OCI-LY7 (cell line): ENCODE measurements at regions not wholly inside any gene's neighbourhood (a gene's known extent, or its start where the extent isn't known, plus 50 kb on each side); places are given as distances from the start of the nearest gene placed in this dataset.

Source experiments
- BruUV-seq: library from RNA; stranded (reverse); fragments of 400-500 nt; replicated peaks from 2 replicates; lab custom pipeline; 2021; lab: Mats Ljungman, UMichigan
- CTCF ChIA-PET: fragments of 300-600 bp; sonication (Branson Sonifier 250); formaldehyde crosslinking; loops from one replicate; lab custom pipeline; 2022; ENCODE audit warnings: antibody characterized with exemption; ENCODE audit not compliant: unreplicated experiment; lab: Charles Lee
- POLR2A ChIA-PET: fragments of 300-600 bp; sonication (Branson Sonifier 250); formaldehyde crosslinking; loops from one replicate; lab custom pipeline; 2022; ENCODE audit warnings: antibody characterized with exemption; lab: Charles Lee
- DNase-seq: peaks from one replicate; pipeline ENCODE4 v3.0.0-alpha.2; 2015; ENCODE audit warnings: low spot score
- H2AFZ ChIP-seq: fragments of 200-600 bp; sonication (generic), shearing (Covaris generic); 2 replicates; pipeline ENCODE4 v1.6.1; 2014; ENCODE audit warnings: mild to moderate bottlenecking, antibody characterized with exemption, low read length, moderate library complexity
- H3K27ac ChIP-seq: fragments of 200-600 bp; sonication (generic); 2 replicates; pipeline ENCODE4 v1.5.1; 2014; ENCODE audit warnings: mixed run types, low read depth, mild to moderate bottlenecking, moderate library complexity, low read length, inconsistent platforms; ENCODE audit not compliant: poor library complexity, severe bottlenecking
- H3K36me3 ChIP-seq: fragments of 200-600 bp; sonication (generic); 2 replicates; pipeline ENCODE4 v1.6.1; 2014; ENCODE audit warnings: mild to moderate bottlenecking, antibody characterized with exemption, low read length, moderate library complexity, mixed read lengths; ENCODE audit not compliant: insufficient read depth
- H3K4me1 ChIP-seq: fragments of 200-600 bp; sonication (generic); 2 replicates; pipeline ENCODE4 v1.5.1; 2014; ENCODE audit warnings: mild to moderate bottlenecking, low read length; ENCODE audit not compliant: insufficient read depth, poor library complexity, severe bottlenecking
- H3K4me2 ChIP-seq: fragments of 200-600 bp; sonication (generic); 2 replicates; pipeline ENCODE4 v1.6.1; 2014; ENCODE audit warnings: mild to moderate bottlenecking, low read length
- H3K4me3 ChIP-seq: fragments of 200-600 bp; sonication (generic); 2 replicates; pipeline ENCODE4 v1.5.1; 2014; ENCODE audit warnings: mild to moderate bottlenecking, low read depth, low read length; ENCODE audit not compliant: poor library complexity, severe bottlenecking
- H3K79me2 ChIP-seq: fragments of 200-600 bp; sonication (generic); 2 replicates; pipeline ENCODE4 v1.6.1; 2016; ENCODE audit warnings: low read depth, mild to moderate bottlenecking, low read length, moderate library complexity, mixed read lengths; ENCODE audit not compliant: insufficient read depth
- H3K9me2 ChIP-seq: fragments of 200-600 bp; sonication (generic); 2 replicates; pipeline ENCODE4 v1.6.1; 2016; ENCODE audit warnings: mild to moderate bottlenecking, low read length, mixed read lengths; ENCODE audit not compliant: insufficient read depth
- H3K9me3 ChIP-seq: fragments of 200-600 bp; sonication (generic); 2 replicates; pipeline ENCODE4 v1.6.1; 2014; ENCODE audit warnings: mild to moderate bottlenecking, mixed run types, low read length, mixed read lengths
- H4K20me1 ChIP-seq: fragments of 200-600 bp; sonication (generic); 2 replicates; pipeline ENCODE4 v1.6.1; 2014; ENCODE audit warnings: mild to moderate bottlenecking, antibody characterized with exemption, low read length, moderate library complexity, mixed read lengths; ENCODE audit not compliant: insufficient read depth
- CTCF ChIP-seq: fragments of 200-600 bp; sonication (generic); conservative IDR thresholded peaks from 2 replicates; pipeline ENCODE4 v1.5.1; 2014; ENCODE audit warnings: mild to moderate bottlenecking, antibody characterized with exemption, low read length, moderate library complexity, mixed read lengths
- EZH2phosphoT487 ChIP-seq: fragments of 200-600 bp; sonication (generic); IDR thresholded peaks from 2 replicates; pipeline ENCODE4 v1.6.1; 2018; ENCODE audit warnings: low read depth, borderline replicate concordance, mild to moderate bottlenecking, mixed run types, antibody characterized with exemption, low read length, moderate library complexity, mixed read lengths
- intact Hi-C: fragments of 100-400 bp; cut with micrococcal nuclease; formaldehyde crosslinking; loops from one replicate; pipeline ENCODE4 v1.10.0; 2022; ENCODE audit not compliant: unreplicated experiment

GRCh38 chr12:42801271-42801670, 211.7 kb upstream of the PRICKLE1 start:
- Histone ChIP-seq H2AFZ (no peak overlapping the region), H3K4me3 (no peak overlapping the region), H3K4me2 (no peak overlapping the region), H3K79me2 (no peaks in the 10 kb centered on the region), H3K9me3 (no peaks in the 10 kb centered on the region), H3K36me3 (no peaks in the 10 kb centered on the region), H3K9me2 (no peaks in the 10 kb centered on the region), H3K27ac (no peak overlapping the region), H4K20me1 (no peaks in the 10 kb centered on the region), H3K4me1 (no peaks in the 10 kb centered on the region)
- intact Hi-C loops: no loop called here
- TF ChIP-seq CTCF: no peak
- no peak for TF ChIP-seq EZH2phosphoT487
- ChIA-PET POLR2A (no interaction called here), CTCF (no interaction called here)
- BruUV-seq: no TSS peak
- DNase-seq: no peak

- no peak for DNase-seq
- no peak for TF ChIP-seq EZH2phosphoT487
- intact Hi-C loops: no loop called here
Measured at GRCh38 chr12:42799966-42800365, 210.4 kb upstream of the PRICKLE1 start.

GRCh38 chr12:42798811-42799438, 209.4 kb upstream of the PRICKLE1 start:
- CTCF ChIA-PET: no interaction called here
- TF ChIP-seq EZH2phosphoT487: no peak
- Histone ChIP-seq H3K36me3 (no peaks in the 10 kb centered on the region), H3K4me2 (no peak overlapping the region), H2AFZ (no peak overlapping the region), H3K27ac (no peak overlapping the region), H4K20me1 (no peaks in the 10 kb centered on the region), H3K9me3 (no peaks in the 10 kb centered on the region), H3K9me2 (no peaks in the 10 kb centered on the region), H3K4me1 (no peaks in the 10 kb centered on the region), H3K79me2 (no peaks in the 10 kb centered on the region), H3K4me3 (no peak overlapping the region)
- no TSS peak for BruUV-seq
- no peak for DNase-seq
- intact Hi-C loops: no loop called here
- POLR2A ChIA-PET: interaction anchor here (0.6 kb wide), 1 partner anchor 55 kb away, joined by 3 read pairs; no protein-coding TSS in a partner anchor

More at GRCh38 chr12:42799966-42800365, 210.4 kb upstream of the PRICKLE1 start:
- Histone ChIP-seq H3K36me3 (no peaks in the 10 kb centered on the region), H3K4me1 (no peaks in the 10 kb centered on the region), H3K27ac (no peak overlapping the region), H4K20me1 (no peaks in the 10 kb centered on the region), H3K9me3 (no peaks in the 10 kb centered on the region), H2AFZ (no peak overlapping the region), H3K79me2 (no peaks in the 10 kb centered on the region), H3K4me2 (no peak overlapping the region), H3K4me3 (no peak overlapping the region), H3K9me2 (no peaks in the 10 kb centered on the region)
- no TSS peak for BruUV-seq
- CTCF ChIA-PET: no interaction called here
- POLR2A ChIA-PET: no interaction called here
